ENCODE measurements at regions not wholly inside any gene's neighbourhood (a gene's known extent, or its start where the extent isn't known, plus 50 kb on each side); places are given as distances from the start of the nearest gene placed in this dataset.

GRCh38 chr12:116633476-116633875 lies 74.3 kb downstream of the MAP1LC3B2 start:
- Mint-ChIP-seq H3K4me1 (ENCODE audit: low read depth) (peaks cover 6% of the 10 kb centered on the region), H3K27ac (no peak overlapping the region), H3K4me3 (no peak overlapping the region), H3K27me3 (ENCODE audit: low read depth) (peaks cover 12% of the 10 kb centered on the region), H3K36me3 (ENCODE audit: low read depth) (no peaks in the 10 kb centered on the region), H3K9me3 (no peaks in the 10 kb centered on the region)
- no peak for DNase-seq
- CTCF ChIA-PET = interaction anchor here (1.0 kb wide), 1 partner anchor 74 kb away, joined by 3 read pairs; no protein-coding TSS in a partner anchor
- intact Hi-C loops (cut with micrococcal nuclease) = no loop called here

- DNase-seq = no peak
- Mint-ChIP-seq H3K36me3 (ENCODE audit: low read depth) (no peaks in the 10 kb centered on the region), H3K27me3 (ENCODE audit: low read depth) (peaks cover 12% of the 10 kb centered on the region), H3K4me1 (ENCODE audit: low read depth) (peaks cover 6% of the 10 kb centered on the region), H3K9me3 (no peaks in the 10 kb centered on the region), H3K4me3 (no peak overlapping the region), H3K27ac (no peak overlapping the region)
- CTCF ChIA-PET = interaction anchor here (0.6 kb wide), 1 partner anchor 672 kb away, joined by 3 read pairs; no protein-coding TSS in a partner anchor
- intact Hi-C loops (cut with micrococcal nuclease) = no loop called here
Measured at GRCh38 chr12:116631619-116632018, 72.4 kb downstream of the MAP1LC3B2 start.

GRCh38 chr12:116630762-116631161 lies 71.6 kb downstream of the MAP1LC3B2 start:
- Mint-ChIP-seq H3K9me3 (no peaks in the 10 kb centered on the region), H3K27ac (no peak overlapping the region), H3K4me1 (ENCODE audit: low read depth) (peaks cover 6% of the 10 kb centered on the region), H3K4me3 (no peak overlapping the region), H3K36me3 (ENCODE audit: low read depth) (no peaks in the 10 kb centered on the region), H3K27me3 (ENCODE audit: low read depth) (peaks cover 12% of the 10 kb centered on the region)
- CTCF ChIA-PET = no interaction called here
- no peak for DNase-seq
- intact Hi-C loops (cut with micrococcal nuclease) = no loop called here

GRCh38 chr12:116629480-116629879 lies 70.3 kb downstream of the MAP1LC3B2 start:
- no peaks in the 10 kb centered on the region for H3K9me3 Mint-ChIP-seq
- intact Hi-C loops (cut with micrococcal nuclease) = no loop called here

GRCh38 chr12:116628989-116629388 lies 69.8 kb downstream of the MAP1LC3B2 start:
- CTCF ChIA-PET = interaction anchor here (0.6 kb wide), 1 partner anchor 259 kb away, joined by 3 read pairs; no protein-coding TSS in a partner anchor
- H3K27me3 Mint-ChIP-seq (ENCODE audit: low read depth) = peaks cover 8% of the 10 kb centered on the region

More at GRCh38 chr12:116629480-116629879, 70.3 kb downstream of the MAP1LC3B2 start:
- no peaks in the 10 kb centered on the region for H3K36me3 Mint-ChIP-seq (ENCODE audit: low read depth)
- H3K4me3 Mint-ChIP-seq = no peak overlapping the region
- H3K27ac Mint-ChIP-seq = no peak overlapping the region
- no peaks in the 10 kb centered on the region for H3K4me1 Mint-ChIP-seq (ENCODE audit: low read depth)
- peaks cover 8% of the 10 kb centered on the region for H3K27me3 Mint-ChIP-seq (ENCODE audit: low read depth)
- DNase-seq = no peak
- CTCF ChIA-PET = interaction anchor here (0.6 kb wide), 1 partner anchor 260 kb away, joined by 3 read pairs; no protein-coding TSS in a partner anchor

GRCh38 chr12:116628450-116628793 lies 69.2 kb downstream of the MAP1LC3B2 start:
- Mint-ChIP-seq H3K4me1 (ENCODE audit: low read depth) (no peaks in the 10 kb centered on the region), H3K4me3 (no peak overlapping the region), H3K36me3 (ENCODE audit: low read depth) (no peaks in the 10 kb centered on the region), H3K27me3 (ENCODE audit: low read depth) (peaks cover 5% of the 10 kb centered on the region), H3K9me3 (no peaks in the 10 kb centered on the region), H3K27ac (no peak overlapping the region)
- intact Hi-C loops (cut with micrococcal nuclease) = no loop called here
- no peak for DNase-seq
- CTCF ChIA-PET = no interaction called here

More at GRCh38 chr12:116628989-116629388, 69.8 kb downstream of the MAP1LC3B2 start:
- Mint-ChIP-seq H3K9me3 (no peaks in the 10 kb centered on the region), H3K27ac (no peak overlapping the region), H3K4me3 (no peak overlapping the region), H3K36me3 (ENCODE audit: low read depth) (no peaks in the 10 kb centered on the region), H3K4me1 (ENCODE audit: low read depth) (no peaks in the 10 kb centered on the region)
- no peak for DNase-seq
- intact Hi-C loops (cut with micrococcal nuclease) = no loop called here

Measured in activated naive CD4-positive, alpha-beta T cell treated with anti-CD3 and anti-CD28 coated beads for 36 hours (primary cell).